ENCODE measurements at regions not wholly inside any gene's neighbourhood (a gene's known extent, or its start where the extent isn't known, plus 50 kb on each side); places are given as distances from the start of the nearest gene placed in this dataset.
A peak's percentile ranks its signal among the peaks of the same experiment; 100 is the strongest.
"Not testable (repeated sequence)": the region's sequence is repeated elsewhere in the genome, so short reads cannot be mapped to it uniquely, and the experiment has no call there.

- CTCF ChIA-PET: no interaction called here
- H3K4me1 ChIP-seq (ENCODE audit: insufficient read depth, low read length, poor library complexity, severe bottlenecking): no peaks in the 10 kb centered on the region
- no peak overlapping the region for H3K27ac ChIP-seq (ENCODE audit: low read depth, low read length, poor library complexity, severe bottlenecking)
- DNase-seq (ENCODE audit: low spot score): peak; percentile 4
- BruUV-seq (replicated peaks): no TSS peak
- peaks cover 20% of the 10 kb centered on the region for H3K27me3 ChIP-seq (replicated peaks; ENCODE audit: insufficient read depth, low read depth, low read length, poor library complexity)
- TF ChIP-seq CTCF (conservative IDR thresholded peaks at IDR 0.05; ENCODE audit: low read depth, low read length): no peak
- TF ChIP-seq EZH2 (IDR thresholded peaks at IDR 0.05; ENCODE audit: borderline replicate concordance, low read depth, low read length, poor library complexity, severe bottlenecking): no peak
- no peak overlapping the region for H3K4me3 ChIP-seq (ENCODE audit: low read depth, low read length, poor library complexity, severe bottlenecking)
- POLR2A ChIA-PET (ENCODE audit: low non-redundant PET): no interaction called here
- H3K9me3 ChIP-seq (ENCODE audit: low read depth, low read length, poor library complexity, severe bottlenecking): no peaks in the 10 kb centered on the region
- intact Hi-C loops (cut with micrococcal nuclease; ENCODE audit: unreplicated experiment): no loop called here
- no peaks in the 10 kb centered on the region for H3K36me3 ChIP-seq (ENCODE audit: insufficient read depth, low read length, poor library complexity, severe bottlenecking)
These were observed 427.9 kb downstream of the KCTD16 start for GRCh38 chr5:144598451-144599068.

GRCh38 chr5:144596517-144596916 lies 425.8 kb downstream of the KCTD16 start:
- intact Hi-C loops (cut with micrococcal nuclease; ENCODE audit: unreplicated experiment): no loop called here
- CTCF ChIA-PET: no interaction called here
- no peaks in the 10 kb centered on the region for H3K36me3 ChIP-seq (ENCODE audit: insufficient read depth, low read length, poor library complexity, severe bottlenecking)
- POLR2A ChIA-PET (ENCODE audit: low non-redundant PET): no interaction called here
- no peak for DNase-seq (ENCODE audit: low spot score)
- no peaks in the 10 kb centered on the region for H3K9me3 ChIP-seq (ENCODE audit: low read depth, low read length, poor library complexity, severe bottlenecking)
- no peak overlapping the region for H3K4me3 ChIP-seq (ENCODE audit: low read depth, low read length, poor library complexity, severe bottlenecking)
- H3K27me3 ChIP-seq (replicated peaks; ENCODE audit: insufficient read depth, low read depth, low read length, poor library complexity): peaks cover 11% of the 10 kb centered on the region
- no TSS peak for BruUV-seq (replicated peaks)
- no peaks in the 10 kb centered on the region for H3K4me1 ChIP-seq (ENCODE audit: insufficient read depth, low read length, poor library complexity, severe bottlenecking)
- no peak overlapping the region for H3K27ac ChIP-seq (ENCODE audit: low read depth, low read length, poor library complexity, severe bottlenecking)
- TF ChIP-seq EZH2 (IDR thresholded peaks at IDR 0.05; ENCODE audit: borderline replicate concordance, low read depth, low read length, poor library complexity, severe bottlenecking): no peak
- TF ChIP-seq CTCF (conservative IDR thresholded peaks at IDR 0.05; ENCODE audit: low read depth, low read length): no peak

- BruUV-seq (replicated peaks): no TSS peak
- ChIA-PET CTCF (no interaction called here), POLR2A (ENCODE audit: low non-redundant PET) (no interaction called here)
- intact Hi-C loops (cut with micrococcal nuclease; ENCODE audit: unreplicated experiment): no loop called here
- Histone ChIP-seq H3K36me3 (ENCODE audit: insufficient read depth, low read length, poor library complexity, severe bottlenecking) (no peaks in the 10 kb centered on the region), H3K4me1 (ENCODE audit: insufficient read depth, low read length, poor library complexity, severe bottlenecking) (no peaks in the 10 kb centered on the region), H3K27me3 (replicated peaks; ENCODE audit: insufficient read depth, low read depth, low read length, poor library complexity) (no peaks in the 10 kb centered on the region), H3K4me3 (ENCODE audit: low read depth, low read length, poor library complexity, severe bottlenecking) (no peak overlapping the region), H3K27ac (ENCODE audit: low read depth, low read length, poor library complexity, severe bottlenecking) (no peak overlapping the region), H3K9me3 (ENCODE audit: low read depth, low read length, poor library complexity, severe bottlenecking) (no peaks in the 10 kb centered on the region)
- DNase-seq (ENCODE audit: low spot score): no peak
- TF ChIP-seq CTCF (conservative IDR thresholded peaks at IDR 0.05; ENCODE audit: low read depth, low read length) (no peak), EZH2 (IDR thresholded peaks at IDR 0.05; ENCODE audit: borderline replicate concordance, low read depth, low read length, poor library complexity, severe bottlenecking) (no peak)
These were observed 424.2 kb downstream of the KCTD16 start for GRCh38 chr5:144594919-144595318.

- H3K4me3 ChIP-seq (ENCODE audit: low read depth, low read length, poor library complexity, severe bottlenecking); H3K27me3 ChIP-seq (replicated peaks; ENCODE audit: insufficient read depth, low read depth, low read length, poor library complexity); H3K9me3 ChIP-seq (ENCODE audit: low read depth, low read length, poor library complexity, severe bottlenecking); H3K36me3 ChIP-seq (ENCODE audit: insufficient read depth, low read length, poor library complexity, severe bottlenecking); CTCF ChIA-PET; DNase-seq (ENCODE audit: low spot score); H3K4me1 ChIP-seq (ENCODE audit: insufficient read depth, low read length, poor library complexity, severe bottlenecking); POLR2A ChIA-PET (ENCODE audit: low non-redundant PET); H3K27ac ChIP-seq (ENCODE audit: low read depth, low read length, poor library complexity, severe bottlenecking); BruUV-seq (replicated peaks); intact Hi-C loops (cut with micrococcal nuclease; ENCODE audit: unreplicated experiment): not testable (repeated sequence)
These were observed 423.6 kb downstream of the KCTD16 start for GRCh38 chr5:144594234-144594633.

Measured in A673 (cell line).